ENCODE measurements at regions not wholly inside any gene's neighbourhood (a gene's known extent, or its start where the extent isn't known, plus 50 kb on each side); places are given as distances from the start of the nearest gene placed in this dataset.
"Not testable (repeated sequence)": the region's sequence is repeated elsewhere in the genome, so short reads cannot be mapped to it uniquely, and the experiment has no call there.

DNA sequence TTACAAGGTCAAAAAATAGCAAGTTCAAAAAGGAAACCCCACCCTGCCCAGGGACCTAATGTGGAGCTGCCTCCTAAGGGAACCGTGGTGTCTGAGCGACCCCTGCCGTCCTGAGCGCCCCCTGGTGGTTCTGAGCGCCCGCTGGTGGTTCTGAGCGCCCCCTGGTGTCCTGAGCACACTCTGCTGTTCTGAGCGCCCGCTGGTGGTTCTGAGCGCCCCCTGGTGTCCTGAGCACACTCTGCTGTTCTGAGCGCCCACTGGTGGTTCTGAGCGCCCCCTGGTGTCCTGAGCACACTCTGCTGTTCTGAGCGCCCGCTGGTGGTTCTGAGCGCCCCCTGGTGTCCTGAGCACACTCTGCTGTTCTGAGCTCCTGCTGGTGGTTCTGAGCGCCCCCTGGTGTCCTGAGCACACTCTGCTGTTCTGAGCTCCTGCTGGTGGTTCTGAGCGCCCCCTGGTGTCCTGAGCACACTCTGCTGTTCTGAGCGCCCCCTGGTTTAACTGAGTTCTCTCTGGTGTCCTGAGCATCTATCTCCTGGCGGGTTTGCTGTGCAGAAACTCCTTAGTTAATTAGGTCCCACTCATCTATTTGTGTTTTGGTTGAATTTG, 1137.5 kb downstream of the TMEM121 start:
- H3K23ac ChIP-seq (ENCODE audit: insufficient read length); H3K27me3 ChIP-seq (replicated peaks in 1 of 4; ENCODE audit: control insufficient read depth in 3 of 4, extremely low read depth in 1 of 4, insufficient read depth in 3 of 4, low read length in 3 of 4); H3K4ac ChIP-seq (replicated peaks; ENCODE audit: insufficient read length, low read depth, low read length); H4K8ac ChIP-seq (ENCODE audit: extremely low read depth, insufficient read depth, low read length); H3K4me1 ChIP-seq (replicated peaks in 1 of 4; ENCODE audit: control insufficient read depth in 3 of 4, insufficient read depth in 4 of 4, low read length in 3 of 4); H3K9ac ChIP-seq (replicated peaks in 1 of 4; ENCODE audit: extremely low read depth in 1 of 4, low read depth in 3 of 4, low read length in 3 of 4); H2BK5ac ChIP-seq (ENCODE audit: low read depth, low read length); H3K23me2 ChIP-seq (ENCODE audit: low read depth, low read length); H3K36me3 ChIP-seq (ENCODE audit: control insufficient read depth in 2 of 4, insufficient read depth in 4 of 4, low read length in 3 of 4); POLR2A ChIA-PET (ENCODE audit: partially characterized antibody); H2BK120ac ChIP-seq (replicated peaks; ENCODE audit: low read depth, low read length); H2BK15ac ChIP-seq (ENCODE audit: low read length); H2AK5ac ChIP-seq (ENCODE audit: low read depth, low read length); H3K18ac ChIP-seq (ENCODE audit: extremely low read depth, low read length); H4K91ac ChIP-seq (replicated peaks; ENCODE audit: insufficient read length, low read length); H3K56ac ChIP-seq (replicated peaks; ENCODE audit: insufficient read length, low read depth, low read length); H3K14ac ChIP-seq (ENCODE audit: insufficient read length); H3K27ac ChIP-seq (ENCODE audit: low read depth, low read length); H2AFZ ChIP-seq (ENCODE audit: low read length); H3K79me1 ChIP-seq (ENCODE audit: low read depth, low read length); H2BK20ac ChIP-seq (ENCODE audit: low read length); H3K79me2 ChIP-seq (ENCODE audit: control insufficient read depth in 1 of 2, insufficient read depth in 2 of 2, low read length in 2 of 2); FAIRE-seq; H3K4me2 ChIP-seq (ENCODE audit: insufficient read depth in 1 of 2, low read depth in 2 of 2, low read length in 2 of 2); H2BK12ac ChIP-seq (ENCODE audit: low read depth, low read length); H4K5ac ChIP-seq (ENCODE audit: insufficient read length, low read depth, low read length); H4K20me1 ChIP-seq (replicated peaks in 1 of 2; ENCODE audit: control insufficient read depth in 1 of 2, insufficient read depth in 2 of 2, low read length in 2 of 2): not testable (repeated sequence)
- peak in 1 of 2 experiments; percentile 52 for DNase-seq (ENCODE audit: low read depth in 1 of 2, low spot score in 2 of 2)
- WGBS, 2 experiments (ENCODE audit: extremely low coverage in 1 of 2, insufficient coverage in 1 of 2, insufficient read length in 1 of 2, insufficient replicate concordance in 2 of 2, low coverage in 1 of 2, low lambda C conversion rate in 2 of 2, missing lambda C conversion rate in 1 of 2), result 68% methylated on average over 14 of the region's 19 CpGs; no CpG with 5 or more reads in 1 of the 2 experiments
- TF ChIP-seq, protein P1, sequence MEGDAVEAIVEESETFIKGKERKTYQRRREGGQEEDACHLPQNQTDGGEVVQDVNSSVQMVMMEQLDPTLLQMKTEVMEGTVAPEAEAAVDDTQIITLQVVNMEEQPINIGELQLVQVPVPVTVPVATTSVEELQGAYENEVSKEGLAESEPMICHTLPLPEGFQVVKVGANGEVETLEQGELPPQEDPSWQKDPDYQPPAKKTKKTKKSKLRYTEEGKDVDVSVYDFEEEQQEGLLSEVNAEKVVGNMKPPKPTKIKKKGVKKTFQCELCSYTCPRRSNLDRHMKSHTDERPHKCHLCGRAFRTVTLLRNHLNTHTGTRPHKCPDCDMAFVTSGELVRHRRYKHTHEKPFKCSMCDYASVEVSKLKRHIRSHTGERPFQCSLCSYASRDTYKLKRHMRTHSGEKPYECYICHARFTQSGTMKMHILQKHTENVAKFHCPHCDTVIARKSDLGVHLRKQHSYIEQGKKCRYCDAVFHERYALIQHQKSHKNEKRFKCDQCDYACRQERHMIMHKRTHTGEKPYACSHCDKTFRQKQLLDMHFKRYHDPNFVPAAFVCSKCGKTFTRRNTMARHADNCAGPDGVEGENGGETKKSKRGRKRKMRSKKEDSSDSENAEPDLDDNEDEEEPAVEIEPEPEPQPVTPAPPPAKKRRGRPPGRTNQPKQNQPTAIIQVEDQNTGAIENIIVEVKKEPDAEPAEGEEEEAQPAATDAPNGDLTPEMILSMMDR (IDR thresholded peaks at IDR 0.05; ENCODE audit: control extremely low read depth in 1 of 3, insufficient read depth in 1 of 3, low read depth in 1 of 3, low read length in 3 of 3), result peak; percentile 15 to 82 (median 68)
- TF ChIP-seq TAF7 (optimal IDR thresholded peaks at IDR 0.05; ENCODE audit: borderline replicate concordance, low read depth, low read length) (peak; percentile 62), RAD21 (IDR thresholded peaks at IDR 0.05 in 1 of 2, conservative IDR thresholded peaks at IDR 0.05 in 1 of 2; ENCODE audit: low read depth in 2 of 2, low read length in 2 of 2) (peak in 1 of 2 experiments; percentile 2; a peak in 1 of 4 replicates), ATF3 (IDR thresholded peaks at IDR 0.05; ENCODE audit: insufficient read depth, low read depth, low read length) (0 out of 2 replicates have a peak, but pooled peaks have one; percentile 32)
- CTCF ChIA-PET (ENCODE audit: partially characterized antibody), result interaction anchor here (0.6 to 1.9 kb wide), 10 partner anchors 8 to 1253 kb away, joined by 3 to 5 read pairs (median 3); no protein-coding TSS in a partner anchor
- Histone ChIP-seq H3K9me3 (ENCODE audit: insufficient read depth in 2 of 2, low read depth in 1 of 2, low read length in 1 of 2) (peaks cover 62 to 63% of the 10 kb centered on the region in 2 experiments), H3K4me3 (ENCODE audit: extremely low read depth in 1 of 4, insufficient read depth in 2 of 4, low read depth in 3 of 4, low read length in 4 of 4) (peak overlapping the region in 1 of 4 experiments; percentile 37; a peak in 1 of 8 replicates)

All from H1 (cell line).